ENCODE measurements at regions not wholly inside any gene's neighbourhood (a gene's known extent, or its start where the extent isn't known, plus 50 kb on each side); places are given as distances from the start of the nearest gene placed in this dataset.

DNA sequence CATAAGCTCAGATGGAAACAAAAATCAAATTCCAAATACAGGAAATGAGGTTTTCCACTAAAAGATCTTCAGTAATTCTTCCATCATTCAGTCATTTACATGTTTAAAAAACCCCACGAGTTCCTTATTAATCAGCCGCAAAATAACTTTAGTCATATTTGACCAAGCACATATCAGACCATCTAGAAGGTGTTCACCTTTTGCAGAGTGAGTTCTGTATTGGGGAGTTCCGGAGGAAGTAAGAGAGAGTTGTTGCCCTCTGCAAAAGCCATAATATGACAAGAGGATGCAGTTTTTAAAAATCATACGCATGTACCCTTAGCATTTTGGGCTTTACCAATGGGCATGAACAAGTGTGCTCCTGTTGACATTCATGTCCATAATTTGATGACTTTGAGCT, 61.6 kb downstream of the CCR1 start:
- DNase-seq (ENCODE audit: low read depth in 2 of 2): no peak

- DNase-seq (ENCODE audit: low read depth in 2 of 2): no peak
Observed at GRCh38 chr3:46146021-46146420, 62.1 kb downstream of the CCR1 start.

DNA sequence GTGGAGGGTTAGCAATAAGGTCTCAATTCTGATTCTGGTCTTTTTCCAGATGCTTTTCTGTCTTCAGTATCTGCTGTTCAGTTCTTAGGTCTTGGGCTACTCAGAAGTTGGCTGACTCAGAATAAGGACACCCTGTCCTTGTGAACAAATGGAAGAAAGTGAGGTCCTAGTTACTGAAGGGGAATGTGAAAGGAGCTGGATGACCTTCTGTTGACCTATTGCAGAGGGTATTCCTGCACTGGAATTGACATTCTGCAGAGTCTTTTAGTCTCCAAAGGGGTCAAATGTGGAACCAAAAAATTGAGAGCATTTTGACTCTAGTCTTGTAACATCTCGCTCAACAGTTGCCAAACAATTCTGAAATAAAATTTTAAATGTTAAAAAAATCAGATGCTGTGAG, 63.0 kb downstream of the CCR1 start:
- DNase-seq (ENCODE audit: low read depth in 2 of 2): no peak

DNA sequence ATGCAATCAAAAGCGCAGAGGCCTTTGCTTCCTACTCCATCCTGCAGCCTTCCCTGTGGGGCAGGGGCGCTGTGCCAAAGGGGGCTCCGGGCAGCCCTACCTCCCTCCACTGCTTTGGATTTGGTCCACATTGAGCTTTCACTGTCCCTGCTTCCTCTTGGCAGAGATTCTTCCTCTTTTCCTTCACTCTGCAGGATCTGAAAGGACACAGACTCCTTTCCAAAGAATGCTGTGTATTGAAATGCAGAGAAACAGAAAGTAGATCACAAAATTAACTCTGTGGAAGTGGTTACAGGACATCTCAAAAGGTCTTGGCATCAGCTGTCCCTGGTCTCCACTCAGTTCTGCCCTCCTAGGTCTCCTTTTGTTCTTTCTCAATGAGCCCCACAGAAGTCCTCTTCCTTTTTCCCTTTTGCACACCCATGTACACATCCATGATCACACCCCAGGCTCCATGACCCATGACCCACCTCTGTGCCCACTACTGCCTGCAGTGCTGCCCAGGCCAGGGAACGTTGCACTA, 64.1 kb downstream of the CCR1 start:
- DNase-seq (ENCODE audit: low read depth in 2 of 2): no peak

DNA sequence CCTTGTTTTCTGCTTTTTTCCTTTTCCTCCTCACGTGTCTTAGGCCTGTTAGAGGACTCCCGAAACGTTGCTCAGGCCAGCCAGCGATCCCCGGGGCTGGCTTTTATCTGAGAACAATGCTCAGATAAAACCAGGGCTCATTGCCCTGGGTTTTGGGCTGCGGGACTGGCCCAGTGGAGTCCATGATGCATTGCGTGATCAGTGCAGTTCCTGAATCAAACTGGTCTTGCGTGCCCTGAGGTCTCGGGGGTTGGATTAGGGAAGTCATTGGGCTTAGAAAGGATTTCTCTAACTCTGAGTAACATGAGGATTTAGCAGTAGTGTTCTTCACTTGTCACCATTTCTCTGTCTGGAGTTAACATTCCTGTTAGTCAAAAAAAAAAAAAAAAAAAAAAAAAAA, 66.3 kb downstream of the CCR1 start:
- no peak for DNase-seq (ENCODE audit: low read depth in 2 of 2)

GRCh38 chr3:46138581-46138980, 69.5 kb downstream of the CCR1 start:
- DNase-seq (ENCODE audit: low read depth in 2 of 2): no peak

- DNase-seq (ENCODE audit: low read depth in 2 of 2): no peak
Observed at GRCh38 chr3:46135475-46135874, 72.6 kb downstream of the CCR1 start.

DNA sequence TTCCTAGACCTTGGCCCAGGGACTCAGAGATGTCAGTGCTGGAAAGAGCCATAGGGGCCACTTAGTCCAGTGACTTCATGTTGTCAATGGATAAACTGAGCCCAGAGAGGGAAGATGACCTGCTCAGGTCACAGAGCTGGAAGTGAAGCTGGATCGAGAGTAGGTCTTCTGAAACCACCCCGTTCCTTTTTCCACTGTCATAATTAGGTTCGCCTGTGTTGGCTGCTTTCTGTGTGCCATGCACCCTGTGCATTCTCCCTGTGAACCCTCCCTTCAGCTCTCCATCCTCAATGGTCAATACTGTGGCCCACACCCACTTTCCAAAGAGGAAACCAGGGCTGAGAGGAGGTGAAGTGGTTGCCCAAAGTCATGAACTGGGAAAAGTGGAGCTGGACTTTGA, 74.8 kb downstream of the CCR1 start:
- DNase-seq (ENCODE audit: low read depth in 2 of 2): no peak

DNA sequence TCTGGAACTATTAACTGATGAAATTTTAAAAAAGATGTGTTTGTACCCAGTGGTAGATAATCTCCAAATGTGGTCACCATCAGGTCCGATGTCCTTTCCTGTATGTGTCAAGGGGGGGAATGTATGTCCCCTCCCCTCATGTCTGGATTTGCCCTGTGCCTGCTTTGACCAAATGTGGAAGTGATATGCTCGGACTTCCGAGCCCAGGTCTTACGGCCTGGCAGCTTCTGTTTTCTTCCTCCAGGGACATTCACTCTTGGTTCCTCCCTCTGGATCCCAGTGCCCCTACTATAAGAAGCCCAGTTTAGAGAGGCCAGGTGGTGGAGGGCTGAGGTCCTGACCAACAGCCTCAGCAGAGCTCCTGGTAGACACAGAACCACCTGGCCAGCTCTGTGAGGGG, 75.5 kb downstream of the CCR1 start:
- no peak for DNase-seq (ENCODE audit: low read depth in 2 of 2)

GRCh38 chr3:46131884-46132450, 76.1 kb downstream of the CCR1 start:
- no peak for DNase-seq (ENCODE audit: low read depth in 2 of 2)

DNA sequence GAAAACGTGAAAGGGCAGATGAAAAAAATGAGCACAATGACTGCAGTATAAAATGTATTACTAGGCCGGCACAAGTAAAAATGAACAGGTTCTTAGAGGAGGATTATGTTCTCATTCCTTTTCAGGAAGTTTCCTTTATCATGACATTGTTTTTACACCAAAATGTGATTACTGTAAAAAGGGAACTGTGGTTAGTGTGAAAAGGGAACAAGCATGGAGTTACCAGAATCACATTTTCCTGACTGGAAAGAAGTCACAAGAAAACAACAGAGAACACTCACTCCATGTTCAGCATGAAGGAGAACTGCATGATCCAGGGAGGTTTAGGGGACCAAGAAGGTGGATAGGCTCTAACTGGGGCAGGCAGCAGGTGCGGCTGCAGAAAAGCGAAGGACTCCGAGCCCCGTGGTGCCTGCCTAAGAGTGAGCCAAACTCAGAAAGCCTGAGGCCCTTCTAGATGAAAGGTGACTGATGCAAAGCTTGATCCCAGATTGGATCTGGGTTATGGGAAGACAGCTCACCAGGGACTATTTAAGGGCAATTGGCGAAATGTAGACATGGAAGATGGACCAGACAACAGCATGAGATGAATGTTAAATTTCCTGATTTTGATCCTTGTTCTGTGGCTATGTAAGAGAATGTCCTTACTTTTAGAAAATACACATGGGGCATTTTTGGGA, 77.3 kb downstream of the CCR1 start:
- no peak for DNase-seq (ENCODE audit: low read depth in 2 of 2)

GRCh38 chr3:46129588-46130272, 78.4 kb downstream of the CCR1 start:
- DNase-seq (ENCODE audit: low read depth in 2 of 2): no peak

DNA sequence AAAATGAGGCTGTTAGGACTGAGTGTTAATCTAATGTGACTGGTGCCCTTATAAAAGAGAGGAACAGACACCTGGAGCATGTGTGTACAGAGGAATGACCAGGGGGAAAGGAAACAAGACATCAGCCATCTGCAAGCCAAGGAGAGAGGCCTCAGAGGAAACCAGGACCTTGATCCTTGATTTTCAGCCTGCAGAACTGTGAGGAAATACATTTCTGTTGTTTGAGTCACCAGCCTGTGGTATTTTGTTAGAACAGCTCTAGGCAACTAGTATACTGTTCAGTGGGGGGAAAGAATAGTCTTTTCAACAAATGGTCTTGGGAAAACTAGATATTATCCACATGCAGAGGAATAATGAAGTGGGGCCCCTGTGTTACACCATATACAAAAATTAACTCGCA, 80.6 kb downstream of the CCR1 start:
- no peak for DNase-seq (ENCODE audit: low read depth in 2 of 2)

DNA sequence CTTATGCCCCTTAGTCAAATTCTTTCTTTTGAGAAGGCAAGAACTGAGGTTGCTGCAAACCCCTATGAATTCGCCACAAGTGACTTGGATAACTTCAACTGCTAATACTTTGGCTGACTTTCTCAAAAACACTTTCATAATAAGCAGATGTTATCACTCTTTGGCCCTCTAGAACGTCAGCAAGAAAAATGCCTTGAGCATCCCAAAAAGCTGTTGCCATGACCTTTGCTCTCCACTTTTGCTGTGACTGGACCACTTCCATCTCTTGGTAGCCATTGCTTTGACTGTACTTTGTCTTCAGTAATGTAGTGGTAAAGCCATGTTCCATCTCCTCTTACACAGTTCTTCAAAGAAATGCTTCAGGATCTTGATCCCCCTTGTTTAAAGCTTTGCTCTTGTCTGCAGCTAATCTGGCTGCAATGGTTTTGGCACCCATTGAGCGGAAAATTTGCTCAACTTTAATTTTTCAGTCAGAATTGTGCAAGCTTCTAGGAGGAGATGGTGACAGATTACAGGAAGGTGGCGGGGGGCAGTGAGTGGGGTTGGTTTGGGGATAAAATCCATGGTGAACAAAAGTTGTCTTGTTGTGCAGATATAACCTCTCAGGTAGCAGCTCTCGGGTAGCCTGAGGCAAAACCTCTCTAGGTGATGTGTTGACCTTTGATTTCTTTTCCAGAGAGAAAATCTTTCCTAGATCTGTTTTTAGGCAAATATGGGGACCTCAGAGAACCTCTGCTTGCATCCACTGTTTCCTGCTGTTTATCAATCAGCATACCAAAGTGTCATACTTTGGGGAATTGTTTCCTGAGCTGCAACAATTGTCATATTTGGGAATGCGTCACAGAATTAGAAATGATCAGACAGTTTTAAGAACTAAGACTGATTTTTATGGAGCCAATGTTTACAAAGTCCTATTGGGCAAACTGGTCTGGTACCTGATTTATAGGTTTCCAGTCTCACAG, 83.6 kb downstream of the CCR1 start:
- no peak for DNase-seq (ENCODE audit: low read depth in 2 of 2)

DNA sequence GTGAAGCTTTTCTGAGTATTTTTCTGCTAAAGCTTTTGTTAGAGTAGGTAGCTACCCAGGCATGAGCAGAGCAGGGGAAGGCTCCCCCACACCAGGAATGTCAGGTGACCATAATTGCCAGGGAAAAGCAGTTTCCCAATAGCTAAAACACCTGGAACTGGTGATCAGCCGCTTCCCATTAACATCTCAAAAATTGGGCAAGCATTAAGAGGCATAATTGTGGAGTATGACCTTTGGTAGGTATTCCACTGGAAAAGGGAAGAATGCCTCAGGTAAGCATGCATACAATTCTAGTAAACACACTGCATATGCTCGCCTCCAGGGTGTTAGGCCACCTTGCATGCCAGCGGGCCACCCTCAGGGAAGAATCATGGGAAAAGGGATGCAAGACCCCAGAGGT, 84.5 kb downstream of the CCR1 start:
- DNase-seq (ENCODE audit: low read depth in 2 of 2): no peak

GRCh38 chr3:46122091-46122490, 86.0 kb downstream of the CCR1 start:
- DNase-seq (ENCODE audit: low read depth in 2 of 2): no peak

DNA sequence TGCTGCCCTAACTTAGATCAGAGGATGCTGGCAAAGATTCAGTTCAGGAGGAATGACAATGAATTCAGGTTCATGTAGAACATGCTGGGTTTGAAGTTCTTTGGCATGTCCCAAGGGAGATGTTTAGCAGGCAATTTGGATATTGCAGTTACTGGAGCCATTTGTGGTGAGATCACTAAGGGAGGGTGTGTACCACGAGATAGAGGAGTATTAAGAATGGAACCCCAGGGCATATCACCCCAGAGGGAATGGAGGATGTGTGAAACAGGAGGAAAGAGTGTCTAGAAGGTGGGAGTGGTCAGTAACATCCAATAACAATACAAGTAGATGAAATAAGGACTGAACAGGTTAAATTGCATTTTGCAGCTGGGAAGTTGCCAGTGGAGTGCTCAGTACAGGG, 87.1 kb downstream of the CCR1 start:
- no peak for DNase-seq (ENCODE audit: low read depth in 2 of 2)

- no peak for DNase-seq (ENCODE audit: low read depth in 2 of 2)
Observed at GRCh38 chr3:46119709-46120498, 88.2 kb downstream of the CCR1 start.

- DNase-seq (ENCODE audit: low read depth in 2 of 2): no peak
Observed at GRCh38 chr3:46119253-46119652, 88.9 kb downstream of the CCR1 start.

DNA sequence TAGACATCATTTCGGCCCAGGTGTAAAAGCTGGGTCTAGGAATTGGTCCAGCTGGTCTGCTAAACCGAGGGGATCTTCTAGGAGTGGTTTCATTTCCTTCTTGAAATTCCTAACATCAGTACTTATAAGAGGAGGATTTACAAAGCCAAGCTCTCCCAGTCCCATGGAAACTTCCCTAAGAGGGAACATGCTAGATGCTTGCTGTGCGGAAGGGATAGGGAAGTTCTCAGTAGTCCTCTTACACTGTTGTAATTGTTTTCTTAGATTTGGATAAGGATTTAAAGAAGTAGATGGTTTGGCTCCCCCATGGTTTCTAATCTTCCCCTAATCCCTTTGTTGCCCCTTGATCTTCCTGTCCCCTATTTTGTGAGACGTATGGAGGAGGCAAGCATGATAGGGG, 89.7 kb upstream of the XCR1 start:
- no peak for DNase-seq (ENCODE audit: low read depth in 2 of 2)

DNA sequence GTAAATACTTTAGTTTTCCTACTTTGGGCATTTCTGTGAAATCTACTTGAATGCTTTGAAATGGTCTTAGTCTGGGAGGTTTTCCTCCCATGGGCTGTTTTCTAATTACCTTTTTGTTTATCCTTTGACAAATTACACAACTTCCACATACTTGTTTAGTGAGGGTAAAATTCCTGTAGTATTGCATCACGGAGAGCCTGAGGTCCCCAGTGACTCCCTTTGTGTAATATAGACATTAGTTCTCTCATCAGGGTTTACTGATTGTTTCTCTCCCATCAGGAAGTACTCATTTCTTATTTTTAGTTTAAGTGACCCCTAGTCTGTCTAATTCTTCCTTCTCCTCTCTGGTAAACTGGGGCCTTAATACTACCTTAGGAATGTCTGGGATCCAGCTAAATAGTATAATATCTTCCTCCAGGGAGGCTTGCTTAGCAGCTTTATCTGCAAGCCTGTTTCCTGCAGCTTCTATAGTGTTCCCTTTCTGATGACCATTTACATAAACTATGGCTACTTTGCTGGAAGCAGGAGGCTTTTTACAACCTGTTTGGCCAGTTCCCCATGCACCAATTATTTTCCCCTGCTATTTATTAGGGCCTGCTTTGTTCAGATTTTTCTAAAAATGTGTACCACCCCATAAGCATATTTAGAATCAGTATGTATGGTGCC, 87.2 kb upstream of the XCR1 start:
- DNase-seq (ENCODE audit: low read depth in 2 of 2): no peak
